GM12873 (cell line): ENCODE measurements at regions not wholly inside any gene's neighbourhood (a gene's known extent, or its start where the extent isn't known, plus 50 kb on each side); places are given as distances from the start of the nearest gene placed in this dataset.

Experiments
- TF ChIP-seq, protein P1 (sequence below): IDR thresholded peaks from 2 replicates; pipeline ENCODE4 v1.5.1; 2012; ENCODE audit warnings: low read depth, mild to moderate bottlenecking, moderate library complexity, low read length, control low read depth; ENCODE audit not compliant: insufficient read depth; ENCODE audit errors: missing control alignments

DNA sequence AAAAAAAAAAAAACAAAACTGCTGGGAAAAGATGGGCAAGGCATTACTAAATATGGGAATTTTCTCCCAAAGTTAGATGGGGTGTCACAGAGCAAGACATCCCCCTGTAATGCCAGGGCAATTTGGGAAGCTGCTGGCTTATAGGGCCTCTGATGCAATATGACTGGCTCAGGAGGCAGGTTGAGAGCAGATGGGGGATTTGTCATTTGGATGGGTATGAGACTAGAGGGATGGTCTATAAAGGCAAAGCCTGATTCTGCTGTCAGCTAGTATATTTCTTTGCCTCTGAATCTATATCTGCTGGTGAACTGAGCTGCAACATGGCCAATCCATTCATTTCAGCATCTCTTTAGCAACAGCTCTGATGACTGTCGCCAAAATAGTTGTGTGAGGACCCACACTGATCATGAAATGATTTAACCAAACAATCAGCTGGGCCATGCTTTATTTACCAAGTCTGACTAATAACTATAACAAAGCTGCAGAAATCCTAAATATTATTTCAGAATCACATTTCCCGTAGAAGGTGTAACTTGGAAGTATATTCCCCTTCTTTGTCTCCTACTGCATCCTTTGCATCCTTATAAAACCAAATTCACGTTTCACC, 455.1 kb upstream of the ZNF608 start:
- TF ChIP-seq, protein P1, sequence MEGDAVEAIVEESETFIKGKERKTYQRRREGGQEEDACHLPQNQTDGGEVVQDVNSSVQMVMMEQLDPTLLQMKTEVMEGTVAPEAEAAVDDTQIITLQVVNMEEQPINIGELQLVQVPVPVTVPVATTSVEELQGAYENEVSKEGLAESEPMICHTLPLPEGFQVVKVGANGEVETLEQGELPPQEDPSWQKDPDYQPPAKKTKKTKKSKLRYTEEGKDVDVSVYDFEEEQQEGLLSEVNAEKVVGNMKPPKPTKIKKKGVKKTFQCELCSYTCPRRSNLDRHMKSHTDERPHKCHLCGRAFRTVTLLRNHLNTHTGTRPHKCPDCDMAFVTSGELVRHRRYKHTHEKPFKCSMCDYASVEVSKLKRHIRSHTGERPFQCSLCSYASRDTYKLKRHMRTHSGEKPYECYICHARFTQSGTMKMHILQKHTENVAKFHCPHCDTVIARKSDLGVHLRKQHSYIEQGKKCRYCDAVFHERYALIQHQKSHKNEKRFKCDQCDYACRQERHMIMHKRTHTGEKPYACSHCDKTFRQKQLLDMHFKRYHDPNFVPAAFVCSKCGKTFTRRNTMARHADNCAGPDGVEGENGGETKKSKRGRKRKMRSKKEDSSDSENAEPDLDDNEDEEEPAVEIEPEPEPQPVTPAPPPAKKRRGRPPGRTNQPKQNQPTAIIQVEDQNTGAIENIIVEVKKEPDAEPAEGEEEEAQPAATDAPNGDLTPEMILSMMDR = no peak

DNA sequence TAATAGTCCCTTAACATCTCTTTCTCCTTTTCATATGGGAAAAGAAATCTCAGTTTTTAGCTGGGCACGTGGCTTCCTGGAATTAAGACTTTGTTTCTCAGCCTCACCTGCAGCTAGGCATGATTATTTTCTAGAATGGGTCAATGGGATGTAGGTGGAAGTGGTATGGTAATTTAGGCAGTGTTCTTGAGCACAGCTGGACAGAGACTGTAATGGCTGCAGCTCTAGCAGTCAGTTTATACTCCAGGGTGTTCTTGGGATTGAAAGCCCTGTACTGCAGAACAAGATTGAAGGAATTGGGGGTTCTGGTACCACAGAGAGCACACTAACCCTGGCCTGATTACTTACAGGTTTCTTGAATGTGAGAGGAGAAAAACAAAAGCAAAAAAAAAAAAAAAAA, 455.9 kb upstream of the ZNF608 start:
- TF ChIP-seq, protein P1 = no peak

DNA sequence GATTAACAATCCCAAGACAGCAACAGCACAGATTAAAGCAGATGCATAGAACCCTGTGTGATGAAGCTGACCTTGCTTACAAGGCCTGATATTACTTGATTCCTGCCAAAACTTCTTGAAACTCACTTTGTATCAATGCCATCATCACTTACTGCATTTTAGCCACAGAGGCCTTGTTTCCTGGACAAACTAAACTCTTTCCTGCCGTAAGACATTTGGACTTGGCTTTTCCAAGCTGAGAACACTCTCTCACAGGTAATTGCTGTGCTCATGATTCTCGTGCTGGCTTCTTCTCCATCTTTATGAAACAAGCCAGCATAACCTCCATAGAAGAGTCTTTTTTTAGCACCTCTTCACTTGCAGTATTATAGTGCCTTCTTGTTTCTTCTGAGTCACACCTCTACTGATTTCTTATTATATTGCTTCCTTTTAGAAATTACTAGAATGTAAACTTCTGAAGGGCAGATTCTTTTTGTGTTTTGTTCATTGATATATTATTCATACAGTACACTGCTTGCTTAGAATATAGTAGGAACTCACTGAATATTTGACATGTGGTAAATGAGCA, 456.5 kb upstream of the ZNF608 start:
- TF ChIP-seq, protein P1 = no peak

DNA sequence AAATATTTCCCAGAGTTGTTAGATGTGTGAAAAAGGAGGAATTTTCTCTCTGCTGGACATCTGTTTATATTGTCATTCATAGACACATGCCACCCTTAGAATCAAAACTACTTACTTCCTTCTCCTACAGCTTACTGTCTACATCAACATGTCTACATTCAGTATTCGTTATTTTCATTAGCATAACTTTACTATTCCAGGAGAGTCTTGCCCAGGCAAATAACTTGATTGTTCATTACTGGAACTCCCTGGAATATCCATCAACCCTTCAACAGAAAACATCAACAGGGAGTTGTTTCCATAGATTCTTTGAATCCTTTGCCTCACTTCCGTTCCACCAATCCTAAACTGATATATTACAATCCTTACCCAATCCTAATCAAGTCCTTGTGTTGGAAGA, 457.5 kb upstream of the ZNF608 start:
- TF ChIP-seq, protein P1 = no peak

DNA sequence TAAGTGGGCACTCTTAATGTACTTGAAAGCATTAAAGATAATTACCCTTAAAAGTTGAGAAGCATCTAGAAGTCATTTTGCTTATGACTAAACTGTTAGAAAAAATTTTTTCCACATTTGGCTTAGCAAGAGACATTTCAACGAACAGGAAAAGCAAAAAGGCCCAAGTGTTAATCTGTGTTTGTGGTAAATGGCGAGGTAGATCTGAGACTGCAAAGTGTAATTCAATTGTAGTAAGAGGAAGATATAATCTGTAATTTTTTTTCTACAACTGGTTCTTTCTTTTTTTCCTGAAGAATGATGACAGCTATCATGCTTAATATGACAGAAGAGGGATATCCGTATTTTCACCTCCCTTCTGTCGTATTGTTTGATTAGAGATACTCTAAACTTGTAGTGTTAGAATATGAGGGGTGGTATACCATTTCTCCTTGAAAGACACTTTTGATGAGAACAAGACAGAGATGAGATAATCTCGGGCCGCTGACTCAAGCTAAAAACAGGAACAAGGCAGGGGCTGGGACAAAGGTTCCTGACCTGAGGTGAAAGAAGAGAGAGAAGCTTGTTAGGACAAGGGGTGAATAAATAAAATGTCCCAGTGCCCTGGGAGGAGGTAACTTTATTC, 459.3 kb upstream of the ZNF608 start:
- TF ChIP-seq, protein P1 = no peak

DNA sequence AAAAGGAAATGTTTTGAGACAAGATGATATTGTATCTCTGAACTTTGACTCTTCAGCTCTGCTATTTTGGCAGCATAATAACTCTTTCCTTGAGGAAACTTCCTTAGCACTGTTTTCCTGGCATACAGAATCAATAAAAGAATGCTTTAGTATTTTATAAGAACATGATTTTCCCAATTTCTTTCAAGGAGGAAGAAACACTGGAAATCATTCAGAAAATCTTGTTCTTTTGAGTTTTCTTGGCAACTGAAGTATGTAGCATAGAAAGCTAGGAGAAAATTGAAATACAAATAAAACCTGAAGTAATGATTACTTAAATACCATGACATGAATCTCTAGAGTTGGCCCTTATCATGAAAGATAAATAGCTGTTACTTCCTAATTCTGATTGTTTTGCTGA, 461.4 kb upstream of the ZNF608 start:
- TF ChIP-seq, protein P1 = no peak

DNA sequence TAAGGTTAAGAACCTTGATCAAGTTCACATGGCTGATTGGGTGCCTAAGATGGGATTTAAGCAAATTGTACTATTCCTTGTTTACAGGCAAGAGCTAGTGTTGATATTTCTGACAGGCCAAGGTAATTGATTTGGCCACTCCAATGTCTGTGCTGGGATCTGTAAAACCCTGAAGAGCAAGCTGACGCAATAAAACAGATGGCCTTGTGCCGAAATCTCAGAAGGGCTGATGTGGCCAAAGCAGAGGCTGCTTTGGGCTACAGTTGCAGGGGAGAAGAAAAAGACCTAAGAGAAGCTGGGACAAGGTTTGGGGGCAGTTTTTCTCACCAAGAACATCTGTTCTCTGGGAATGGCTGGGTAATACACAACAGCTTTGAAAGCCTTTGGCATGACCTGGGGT, 463.2 kb upstream of the ZNF608 start:
- TF ChIP-seq, protein P1 = no peak
